IMR-90 (cell line): ENCODE measurements at regions not wholly inside any gene's neighbourhood (a gene's known extent, or its start where the extent isn't known, plus 50 kb on each side); places are given as distances from the start of the nearest gene placed in this dataset.
A peak's percentile ranks its signal among the peaks of the same experiment; 100 is the strongest.

Experiments
- ATAC-seq: fragments of 200-7000 bp; cut with Tn5 transposase; 2 replicates; pipeline ENCODE4 v1.9.1; 2020; ENCODE audit warnings: low read depth, mild to moderate bottlenecking, moderate library complexity
- BruUV-seq: library from RNA; stranded (reverse); fragments of 400-500 nt; replicated peaks from 2 replicates; lab custom pipeline; 2021; lab: Mats Ljungman, UMichigan
- CTCF ChIA-PET: fragments of 300-600 bp; formaldehyde crosslinking; extraction: SDS; loops from one replicate; lab custom pipeline; 2021; ENCODE audit warnings: antibody characterized with exemption; lab: Yijun Ruan, JAX
- POLR2A ChIA-PET: fragments of 300-600 bp; sonication (Branson Sonifier 250); formaldehyde crosslinking; loops from one replicate; lab custom pipeline; 2022; ENCODE audit warnings: antibody characterized with exemption; ENCODE audit not compliant: unreplicated experiment; lab: Charles Lee
- DNase-seq: peaks from one replicate; pipeline ENCODE4 v3.0.0; 2013
- H2AFZ ChIP-seq: replicated peaks from 2 replicates; pipeline ENCODE3; 2013; ENCODE audit warnings: low read length, mild to moderate bottlenecking; ENCODE audit not compliant: poor library complexity
- H2AK5ac ChIP-seq: 2 replicates; pipeline ENCODE4 v1.6.1; 2013; ENCODE audit warnings: low read depth, low read length, inconsistent platforms
- H2AK9ac ChIP-seq: replicated peaks from 2 replicates; pipeline ENCODE3; 2013; ENCODE audit warnings: mild to moderate bottlenecking, low read depth, low read length, moderate library complexity; ENCODE audit not compliant: poor library complexity
- H2BK120ac ChIP-seq: 2 replicates; pipeline ENCODE4 v1.6.1; 2013; ENCODE audit warnings: low read depth, low read length, inconsistent platforms
- H2BK15ac ChIP-seq: 3 replicates; pipeline ENCODE4 v1.6.1; 2013; ENCODE audit warnings: low read depth, low read length, inconsistent platforms
- H2BK20ac ChIP-seq: 2 replicates; pipeline ENCODE4 v1.6.1; 2013; ENCODE audit warnings: low read depth, mild to moderate bottlenecking, inconsistent platforms, low read length, moderate library complexity
- H2BK5ac ChIP-seq: 2 replicates; pipeline ENCODE4 v1.6.1; 2013; ENCODE audit warnings: mild to moderate bottlenecking, low read depth, low read length, inconsistent platforms; ENCODE audit not compliant: poor library complexity, severe bottlenecking
- H3K14ac ChIP-seq: replicated peaks from 2 replicates; pipeline ENCODE4 v1.6.1; 2013; ENCODE audit warnings: low read depth, low read length, inconsistent platforms
- H3K18ac ChIP-seq: 2 replicates; pipeline ENCODE4 v1.6.1; 2013; ENCODE audit warnings: low read depth, low read length, control low read depth
- H3K23ac ChIP-seq: 2 replicates; pipeline ENCODE4 v1.6.1; 2013; ENCODE audit warnings: low read depth, low read length, inconsistent platforms
- H3K27ac ChIP-seq: 2 replicates; pipeline ENCODE4 v1.5.1; 2013; ENCODE audit warnings: mild to moderate bottlenecking, control low read depth, low read length; ENCODE audit not compliant: insufficient read depth
- H3K27me3 ChIP-seq: 2 replicates; pipeline ENCODE4 v1.6.1; 2013; ENCODE audit warnings: low read length; ENCODE audit not compliant: control insufficient read depth, insufficient read depth
- H3K36me3 ChIP-seq: 2 replicates; pipeline ENCODE4 v1.6.1; 2013; ENCODE audit warnings: low read length, mixed read lengths; ENCODE audit not compliant: control insufficient read depth, insufficient read depth
- H3K4ac ChIP-seq: 2 replicates; pipeline ENCODE4 v1.6.1; 2013; ENCODE audit warnings: low read depth, low read length, inconsistent platforms
- H3K4me1 ChIP-seq: 2 replicates; pipeline ENCODE4 v1.6.1; 2013; ENCODE audit warnings: low read length, mixed read lengths; ENCODE audit not compliant: control insufficient read depth, insufficient read depth
- H3K4me2 ChIP-seq: 2 replicates; pipeline ENCODE4 v1.6.1; 2013; ENCODE audit warnings: low read depth, mild to moderate bottlenecking, control low read depth, low read length, moderate library complexity
- H3K4me3 ChIP-seq: 2 replicates; pipeline ENCODE4 v1.5.1; 2013; ENCODE audit warnings: low read depth, mild to moderate bottlenecking, control low read depth, low read length, moderate library complexity; ENCODE audit not compliant: insufficient read depth
- H3K56ac ChIP-seq: 2 replicates; pipeline ENCODE4 v1.6.1; 2013; ENCODE audit warnings: low read length, inconsistent platforms; ENCODE audit not compliant: insufficient read depth; ENCODE audit errors: extremely low read depth
- H3K79me1 ChIP-seq, 2 experiments: 2 replicates each; pipeline ENCODE4 v1.6.1; 2013; ENCODE audit warnings: low read length in 2 of 2, inconsistent platforms in 1 of 2, low read depth in 1 of 2
- H3K9ac ChIP-seq: 2 replicates; pipeline ENCODE4 v1.6.1; 2013; ENCODE audit warnings: low read depth, low read length, control low read depth
- H3K9me1 ChIP-seq: 2 replicates; pipeline ENCODE4 v1.6.1; 2013; ENCODE audit warnings: low read length, inconsistent platforms; ENCODE audit not compliant: insufficient read depth
- H3K9me3 ChIP-seq: 2 replicates; pipeline ENCODE4 v1.6.1; 2013; ENCODE audit warnings: low read length; ENCODE audit not compliant: control insufficient read depth, insufficient read depth
- H4K20me1 ChIP-seq: 2 replicates; pipeline ENCODE4 v1.6.1; 2013; ENCODE audit warnings: low read length, inconsistent platforms; ENCODE audit not compliant: insufficient read depth
- H4K5ac ChIP-seq: 2 replicates; pipeline ENCODE4 v1.6.1; 2013; ENCODE audit warnings: mild to moderate bottlenecking, low read depth, low read length, control low read depth
- H4K8ac ChIP-seq, 2 experiments: 2 replicates each; pipeline ENCODE4 v1.6.1; 2013; ENCODE audit warnings: low read depth in 2 of 2, low read length in 2 of 2, control low read depth in 1 of 2, inconsistent platforms in 1 of 2
- H4K91ac ChIP-seq: 2 replicates; pipeline ENCODE4 v1.6.1; 2013; ENCODE audit warnings: low read depth, low read length, inconsistent platforms; ENCODE audit not compliant: insufficient read depth
- BHLHE40 ChIP-seq: fragments of 150-350 bp; IDR thresholded peaks from 2 replicates; pipeline ENCODE4 v1.6.1; 2016; ENCODE audit warnings: mild to moderate bottlenecking, low read depth, low read length
- CTCF ChIP-seq: conservative IDR thresholded peaks from 2 replicates; pipeline ENCODE4 v1.5.1; 2012; ENCODE audit warnings: mild to moderate bottlenecking, low read depth, low read length, improper control_type of control experiment
- FOS ChIP-seq: fragments of 150-350 bp; IDR thresholded peaks from 2 replicates; pipeline ENCODE4 v1.6.1; 2016; ENCODE audit warnings: low read depth, low read length
- MAFK ChIP-seq: IDR thresholded peaks from 2 replicates; pipeline ENCODE4 v1.6.1; 2012; ENCODE audit warnings: low read depth, low read length, improper control_type of control experiment
- NFE2L2 ChIP-seq: fragments of 150-350 bp; IDR thresholded peaks from 2 replicates; pipeline ENCODE4 v1.6.1; 2016; ENCODE audit warnings: low read depth, mild to moderate bottlenecking, low read length
- RAD21 ChIP-seq: IDR thresholded peaks from 2 replicates; pipeline ENCODE4 v1.6.1; 2012; ENCODE audit warnings: low read length, improper control_type of control experiment
- RCOR1 ChIP-seq: IDR thresholded peaks from 2 replicates; pipeline ENCODE4 v1.6.1; 2012; ENCODE audit warnings: mild to moderate bottlenecking, low read length, improper control_type of control experiment; ENCODE audit not compliant: insufficient replicate concordance
- RFX5 ChIP-seq: IDR thresholded peaks from 2 replicates; pipeline ENCODE4 v1.8.0; 2012; ENCODE audit warnings: low read depth, mild to moderate bottlenecking, low read length, moderate library complexity
- USF2 ChIP-seq: fragments of 150-350 bp; IDR thresholded peaks from 2 replicates; pipeline ENCODE4 v1.6.1; 2017; ENCODE audit warnings: mild to moderate bottlenecking, antibody characterized with exemption, low read length, low read depth
- WGBS, 2 experiments: methylation state at CpG; one replicate each; pipeline versions ENCODE4 v1.1.5 to v1.1.7; 2013; ENCODE audit warnings: missing lambda C conversion rate in 2 of 2; ENCODE audit not compliant: insufficient read length in 1 of 2; ENCODE audit errors: extremely low coverage in 2 of 2; 5-methylcytosine and 5-hydroxymethylcytosine counted together
- dilution Hi-C: fragments of 300-500 bp; cut with HindIII; formaldehyde crosslinking; loops from one replicate; pipeline ENCODE4 v1.14.3; 2018; ENCODE audit warnings: low sequenced_read_pairs; ENCODE audit not compliant: unreplicated experiment
- in situ Hi-C: fragments of 300-500 bp; cut with MboI; formaldehyde crosslinking; loops from 3 replicates; pipeline ENCODE4 v1.14.3; 2019; ENCODE audit warnings: low sequenced_read_pairs, inconsistent platforms, mixed read lengths
- intact Hi-C: fragments of 100-400 bp; cut with micrococcal nuclease; formaldehyde crosslinking; loops from 2 replicates; pipeline ENCODE4 v1.10.0; 2022

GRCh38 chr6:28597924-28598722 is 72.4 kb downstream of the GPX5 start:
- in situ Hi-C loops: no loop called here
- H3K9ac ChIP-seq: no peak overlapping the region

More at GRCh38 chr6:28597924-28598722, 72.4 kb downstream of the GPX5 start:
- Histone ChIP-seq H3K4me3 (peak overlapping the region; percentile 40; the same call in 1 of the 2 replicates), H3K9me3 (no peaks in the 10 kb centered on the region), H3K4ac (no peak overlapping the region), H4K20me1 (no peaks in the 10 kb centered on the region), H3K9me1 (no peaks in the 10 kb centered on the region), H2BK120ac (no peak overlapping the region), H3K56ac (no peak overlapping the region), H3K4me2 (peak overlapping the region; percentile 65; the same call in 1 of the 2 replicates), H2AFZ (peak overlapping the region; percentile 76), H2BK20ac (no peak overlapping the region), H3K27me3 (no peaks in the 10 kb centered on the region), H3K27ac (no peak overlapping the region), H4K8ac (no peak overlapping the region), H2AK9ac (no peak overlapping the region), H2BK5ac (no peak overlapping the region), H3K4me1 (no peaks in the 10 kb centered on the region), H3K18ac (no peak overlapping the region), H3K79me1 (no peaks in the 10 kb centered on the region), H2AK5ac (no peak overlapping the region), H4K5ac (no peak overlapping the region), H2BK15ac (no peak overlapping the region), H3K36me3 (no peaks in the 10 kb centered on the region), H3K14ac (no peak overlapping the region), H4K91ac (no peak overlapping the region), H3K23ac (no peak overlapping the region)
- TF ChIP-seq USF2 (no peak), CTCF (no peak), RCOR1 (no peak), RFX5 (no peak), BHLHE40 (no peak), MAFK (no peak), FOS (no peak), NFE2L2 (no peak), RAD21 (no peak)
- dilution Hi-C loops (no loop called here), intact Hi-C loops (no loop called here)
- ATAC-seq: no peak
- no CpG with 5 or more reads among the region's 13 CpGs for WGBS, 2 experiments
- ChIA-PET POLR2A (no interaction called here), CTCF (no interaction called here)
- DNase-seq: no peak
- BruUV-seq: no TSS peak
